Left lung (tissue), 4 donors: ENCODE measurements at regions not wholly inside any gene's neighbourhood (a gene's known extent, or its start where the extent isn't known, plus 50 kb on each side); places are given as distances from the start of the nearest gene placed in this dataset.

ENCODE experiments used
- ATAC-seq: fragments of 200-7000 bp; cut with Tn5 transposase; one replicate; pipeline ENCODE4 v1.9.1; 2020; ENCODE audit warnings: moderate library complexity
- DNase-seq, 4 donors: peaks; one replicate each; pipeline ENCODE4 v3.0.0-alpha.2; 2013 to 2020
- H3K27ac ChIP-seq, 2 donors: fragments of 200-600 bp; sonication (generic) in 1 of 2; one replicate each; pipeline versions ENCODE4 v1.5.0 to v1.8.0; 2020 to 2021
- H3K27me3 ChIP-seq, 2 donors: fragments of 200-600 bp; sonication (generic) in 1 of 2; one replicate each; pipeline versions ENCODE4 v1.5.0 to v1.8.0; 2020 to 2021
- H3K36me3 ChIP-seq, 2 donors: fragments of 200-600 bp; sonication (generic) in 1 of 2; one replicate each; pipeline versions ENCODE4 v1.5.0 to v1.8.0; 2020 to 2021
- H3K4me1 ChIP-seq, 2 donors: fragments of 200-600 bp; one replicate each; pipeline ENCODE4 v1.8.0; 2021
- H3K4me3 ChIP-seq, 2 donors: fragments of 200-600 bp; sonication (generic) in 1 of 2; one replicate each; pipeline versions ENCODE4 v1.5.0 to v1.8.0; 2020 to 2021; ENCODE audit warnings: mild to moderate bottlenecking in 1 of 2
- H3K9me3 ChIP-seq, 2 donors: fragments of 200-600 bp; sonication (generic) in 1 of 2; one replicate each; pipeline versions ENCODE4 v1.5.0 to v1.8.0; 2020 to 2021
- intact Hi-C, 2 donors: fragments of 100-400 bp; cut with DNase I; formaldehyde crosslinking; loops; one replicate each; pipeline versions ENCODE4 v1.11.2 to v1.14.2; 2022
- TF ChIP-seq, protein P1 (sequence below), 2 donors: fragments of 200-600 bp; sonication (generic) in 1 of 2; IDR thresholded peaks; one replicate each; pipeline versions ENCODE4 v1.5.0 to v1.8.0; 2021; ENCODE audit warnings: antibody characterized with exemption in 2 of 2
- donor health status: DM: no; HTN: yes; CAD: no.
- donor health status: DM: no; HTN: no; CAD: no.

- intact Hi-C loops = no loop called here
- TF ChIP-seq, protein P1, sequence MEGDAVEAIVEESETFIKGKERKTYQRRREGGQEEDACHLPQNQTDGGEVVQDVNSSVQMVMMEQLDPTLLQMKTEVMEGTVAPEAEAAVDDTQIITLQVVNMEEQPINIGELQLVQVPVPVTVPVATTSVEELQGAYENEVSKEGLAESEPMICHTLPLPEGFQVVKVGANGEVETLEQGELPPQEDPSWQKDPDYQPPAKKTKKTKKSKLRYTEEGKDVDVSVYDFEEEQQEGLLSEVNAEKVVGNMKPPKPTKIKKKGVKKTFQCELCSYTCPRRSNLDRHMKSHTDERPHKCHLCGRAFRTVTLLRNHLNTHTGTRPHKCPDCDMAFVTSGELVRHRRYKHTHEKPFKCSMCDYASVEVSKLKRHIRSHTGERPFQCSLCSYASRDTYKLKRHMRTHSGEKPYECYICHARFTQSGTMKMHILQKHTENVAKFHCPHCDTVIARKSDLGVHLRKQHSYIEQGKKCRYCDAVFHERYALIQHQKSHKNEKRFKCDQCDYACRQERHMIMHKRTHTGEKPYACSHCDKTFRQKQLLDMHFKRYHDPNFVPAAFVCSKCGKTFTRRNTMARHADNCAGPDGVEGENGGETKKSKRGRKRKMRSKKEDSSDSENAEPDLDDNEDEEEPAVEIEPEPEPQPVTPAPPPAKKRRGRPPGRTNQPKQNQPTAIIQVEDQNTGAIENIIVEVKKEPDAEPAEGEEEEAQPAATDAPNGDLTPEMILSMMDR (IDR thresholded peaks at IDR 0.05) = no peak
- ATAC-seq (no peak), DNase-seq (no peak)
- H3K4me1 ChIP-seq = no peaks in the 10 kb centered on the region
- H3K4me3 ChIP-seq = no peak overlapping the region
- no peak overlapping the region for H3K27ac ChIP-seq
- no peaks in the 10 kb centered on the region for H3K27me3 ChIP-seq
- no peaks in the 10 kb centered on the region for H3K36me3 ChIP-seq
- H3K9me3 ChIP-seq = no peaks in the 10 kb centered on the region
These were observed 56.2 kb upstream of the CAPRIN2 start for GRCh38 chr12:30810918-30811317.

GRCh38 chr12:30807695-30808034, 52.9 kb upstream of the CAPRIN2 start:
- intact Hi-C loops = no loop called here

DNA sequence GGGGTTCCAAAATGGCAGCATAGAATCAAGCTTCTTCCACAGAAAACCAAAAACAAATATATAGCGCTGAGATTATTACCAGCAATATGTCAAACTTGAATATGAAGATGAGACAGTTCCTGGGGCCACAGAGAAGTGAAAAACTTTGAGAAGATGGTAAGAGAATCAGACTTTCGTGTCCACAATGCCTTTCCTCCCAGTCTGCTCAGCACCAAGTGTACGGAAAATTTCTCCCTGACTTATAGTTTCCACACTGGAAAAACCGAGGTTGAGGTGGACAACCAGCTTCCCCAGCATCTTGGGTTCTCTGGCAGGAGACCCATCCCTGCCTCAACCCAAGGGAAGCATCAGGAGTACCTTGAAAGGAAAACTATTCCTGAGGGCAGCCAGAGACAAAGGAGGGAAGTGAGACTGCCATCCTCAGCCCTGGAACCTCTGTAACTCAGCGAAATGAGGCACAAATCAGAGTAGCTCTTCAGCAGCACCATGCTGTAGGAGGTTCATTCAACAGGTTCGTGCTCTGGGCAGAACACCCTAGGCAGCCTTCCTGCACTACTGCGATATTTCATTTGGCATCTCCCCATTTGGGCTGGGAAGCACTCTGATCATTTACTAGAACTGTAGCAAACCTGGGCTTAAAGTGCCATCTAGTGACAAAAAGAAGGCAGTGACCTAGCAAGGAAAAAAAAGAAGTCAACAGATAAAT, 52.4 kb upstream of the CAPRIN2 start:
- H3K36me3 ChIP-seq = no peaks in the 10 kb centered on the region
- no peak overlapping the region for H3K4me3 ChIP-seq
- ATAC-seq (peak; percentile 93), DNase-seq (peak in 1 of 4 donors; percentile 53)
- no peaks in the 10 kb centered on the region for H3K4me1 ChIP-seq
- no peak overlapping the region for H3K27ac ChIP-seq
- intact Hi-C loops = no loop called here
- no peaks in the 10 kb centered on the region for H3K9me3 ChIP-seq
- TF ChIP-seq, protein P1 (IDR thresholded peaks at IDR 0.05) = peak; percentile 44 to 70
- H3K27me3 ChIP-seq = no peaks in the 10 kb centered on the region

More at GRCh38 chr12:30807695-30808034, 52.9 kb upstream of the CAPRIN2 start:
- no peaks in the 10 kb centered on the region for H3K36me3 ChIP-seq
- no peak overlapping the region for H3K4me3 ChIP-seq
- no peaks in the 10 kb centered on the region for H3K27me3 ChIP-seq
- no peak overlapping the region for H3K27ac ChIP-seq
- no peak for DNase-seq
- H3K9me3 ChIP-seq = no peaks in the 10 kb centered on the region
- ATAC-seq = no peak
- H3K4me1 ChIP-seq = no peaks in the 10 kb centered on the region
- TF ChIP-seq, protein P1 (IDR thresholded peaks at IDR 0.05) = no peak

DNA sequence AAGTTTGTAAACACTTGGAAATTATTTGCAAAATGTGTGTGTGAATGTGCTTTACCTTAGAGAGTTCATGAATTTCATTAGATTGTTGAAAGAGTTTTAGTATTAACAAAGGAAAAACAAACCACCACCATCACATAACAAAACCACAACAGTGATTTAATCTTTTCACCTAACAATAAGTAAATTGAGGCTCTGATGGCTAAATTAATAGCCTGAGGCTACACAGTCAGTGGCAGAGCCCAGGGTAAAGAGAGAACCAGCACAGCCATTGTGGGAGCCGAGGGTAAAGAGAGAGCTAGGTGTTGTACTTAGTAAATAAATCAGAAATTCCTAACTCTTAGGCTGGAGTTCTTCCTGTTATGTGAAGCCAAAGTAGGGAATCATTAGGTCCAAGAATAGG, 51.2 kb upstream of the CAPRIN2 start:
- H3K4me1 ChIP-seq = no peaks in the 10 kb centered on the region
- no peak for DNase-seq
- H3K27me3 ChIP-seq = no peaks in the 10 kb centered on the region
- no peak overlapping the region for H3K27ac ChIP-seq
- H3K36me3 ChIP-seq = no peaks in the 10 kb centered on the region
- intact Hi-C loops = no loop called here
- H3K4me3 ChIP-seq = no peak overlapping the region
- no peak for ATAC-seq
- TF ChIP-seq, protein P1 (IDR thresholded peaks at IDR 0.05) = no peak
- no peaks in the 10 kb centered on the region for H3K9me3 ChIP-seq
